ENCODE measurements at regions not wholly inside any gene's neighbourhood (a gene's known extent, or its start where the extent isn't known, plus 50 kb on each side); places are given as distances from the start of the nearest gene placed in this dataset.

GRCh38 chr6:18317850-18318249 lies 53.5 kb upstream of the DEK start:
- no peak overlapping the region for H3K4me3 ChIP-seq
- H3K36me3 ChIP-seq: no peaks in the 10 kb centered on the region
- H3K27me3 ChIP-seq: no peaks in the 10 kb centered on the region
- TF ChIP-seq, protein P1, sequence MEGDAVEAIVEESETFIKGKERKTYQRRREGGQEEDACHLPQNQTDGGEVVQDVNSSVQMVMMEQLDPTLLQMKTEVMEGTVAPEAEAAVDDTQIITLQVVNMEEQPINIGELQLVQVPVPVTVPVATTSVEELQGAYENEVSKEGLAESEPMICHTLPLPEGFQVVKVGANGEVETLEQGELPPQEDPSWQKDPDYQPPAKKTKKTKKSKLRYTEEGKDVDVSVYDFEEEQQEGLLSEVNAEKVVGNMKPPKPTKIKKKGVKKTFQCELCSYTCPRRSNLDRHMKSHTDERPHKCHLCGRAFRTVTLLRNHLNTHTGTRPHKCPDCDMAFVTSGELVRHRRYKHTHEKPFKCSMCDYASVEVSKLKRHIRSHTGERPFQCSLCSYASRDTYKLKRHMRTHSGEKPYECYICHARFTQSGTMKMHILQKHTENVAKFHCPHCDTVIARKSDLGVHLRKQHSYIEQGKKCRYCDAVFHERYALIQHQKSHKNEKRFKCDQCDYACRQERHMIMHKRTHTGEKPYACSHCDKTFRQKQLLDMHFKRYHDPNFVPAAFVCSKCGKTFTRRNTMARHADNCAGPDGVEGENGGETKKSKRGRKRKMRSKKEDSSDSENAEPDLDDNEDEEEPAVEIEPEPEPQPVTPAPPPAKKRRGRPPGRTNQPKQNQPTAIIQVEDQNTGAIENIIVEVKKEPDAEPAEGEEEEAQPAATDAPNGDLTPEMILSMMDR (IDR thresholded peaks at IDR 0.05): no peak
- no peaks in the 10 kb centered on the region for H3K9me3 ChIP-seq
- DNase-seq: no peak
- H3K27ac ChIP-seq: no peak overlapping the region
- H3K4me1 ChIP-seq: no peaks in the 10 kb centered on the region
- intact Hi-C loops (cut with DNase I; ENCODE audit: low total_unique reads): no loop called here

DNA sequence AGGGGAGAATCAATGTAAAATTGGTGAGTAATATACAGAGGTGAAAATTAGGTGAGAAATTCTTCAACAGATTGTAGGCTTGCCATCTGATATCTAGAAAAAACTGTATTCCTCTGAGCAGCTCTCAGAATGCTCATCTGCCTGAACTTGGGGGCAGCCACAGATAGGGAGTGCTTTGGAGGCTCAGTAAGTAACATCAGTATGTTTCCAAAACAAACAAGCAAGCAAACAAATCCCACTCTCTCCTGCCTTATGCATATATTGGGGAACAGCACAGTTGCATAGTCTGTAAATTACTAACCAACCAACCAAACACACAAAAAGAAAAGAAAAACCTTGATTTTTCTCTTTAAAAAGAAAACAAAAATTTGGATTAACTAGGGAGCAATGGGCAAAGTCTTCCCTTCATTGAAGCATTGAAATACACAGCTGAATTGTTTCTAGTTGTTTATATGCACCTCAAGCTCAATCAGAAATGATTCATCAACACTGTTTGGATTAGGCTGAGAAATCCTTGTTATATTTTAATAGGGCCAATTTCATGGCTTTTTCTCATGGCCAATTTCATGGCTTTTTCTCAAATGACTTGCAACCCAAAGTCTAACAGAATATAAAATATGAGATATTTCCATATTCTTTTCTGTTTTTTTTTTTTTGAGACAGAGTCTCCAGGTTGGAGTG lies 50.1 kb upstream of the DEK start:
- TF ChIP-seq, protein P1 (IDR thresholded peaks at IDR 0.05): no peak
- Histone ChIP-seq H3K27ac (no peak overlapping the region), H3K4me1 (no peaks in the 10 kb centered on the region), H3K27me3 (no peaks in the 10 kb centered on the region), H3K9me3 (no peaks in the 10 kb centered on the region), H3K36me3 (no peaks in the 10 kb centered on the region), H3K4me3 (no peak overlapping the region)
- DNase-seq: no peak
- intact Hi-C loops (cut with DNase I; ENCODE audit: low total_unique reads): no loop called here
